ENCODE measurements at regions not wholly inside any gene's neighbourhood (a gene's known extent, or its start where the extent isn't known, plus 50 kb on each side); places are given as distances from the start of the nearest gene placed in this dataset.
A peak's percentile ranks its signal among the peaks of the same experiment; 100 is the strongest.

DNA sequence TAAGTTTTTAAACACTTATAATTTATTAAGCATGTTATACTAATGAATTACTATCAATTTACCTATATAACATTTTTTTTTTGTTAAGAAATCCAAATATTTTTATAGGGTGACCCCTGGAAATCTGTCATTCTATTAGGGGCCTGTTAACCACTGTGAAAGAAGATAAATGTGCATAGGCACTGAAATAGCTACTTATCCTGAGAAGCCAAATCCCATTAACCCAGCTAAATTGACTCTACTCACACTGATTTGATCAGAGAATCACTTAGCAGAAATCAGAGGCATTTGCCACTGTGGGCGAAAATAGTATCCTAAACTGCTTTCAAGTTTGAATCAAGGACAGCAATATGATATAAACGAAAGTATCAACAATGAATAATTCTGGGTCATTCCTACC is 90.0 kb upstream of the GULP1 start:
- TF ChIP-seq, protein P1, sequence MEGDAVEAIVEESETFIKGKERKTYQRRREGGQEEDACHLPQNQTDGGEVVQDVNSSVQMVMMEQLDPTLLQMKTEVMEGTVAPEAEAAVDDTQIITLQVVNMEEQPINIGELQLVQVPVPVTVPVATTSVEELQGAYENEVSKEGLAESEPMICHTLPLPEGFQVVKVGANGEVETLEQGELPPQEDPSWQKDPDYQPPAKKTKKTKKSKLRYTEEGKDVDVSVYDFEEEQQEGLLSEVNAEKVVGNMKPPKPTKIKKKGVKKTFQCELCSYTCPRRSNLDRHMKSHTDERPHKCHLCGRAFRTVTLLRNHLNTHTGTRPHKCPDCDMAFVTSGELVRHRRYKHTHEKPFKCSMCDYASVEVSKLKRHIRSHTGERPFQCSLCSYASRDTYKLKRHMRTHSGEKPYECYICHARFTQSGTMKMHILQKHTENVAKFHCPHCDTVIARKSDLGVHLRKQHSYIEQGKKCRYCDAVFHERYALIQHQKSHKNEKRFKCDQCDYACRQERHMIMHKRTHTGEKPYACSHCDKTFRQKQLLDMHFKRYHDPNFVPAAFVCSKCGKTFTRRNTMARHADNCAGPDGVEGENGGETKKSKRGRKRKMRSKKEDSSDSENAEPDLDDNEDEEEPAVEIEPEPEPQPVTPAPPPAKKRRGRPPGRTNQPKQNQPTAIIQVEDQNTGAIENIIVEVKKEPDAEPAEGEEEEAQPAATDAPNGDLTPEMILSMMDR (IDR thresholded peaks at IDR 0.05; ENCODE audit: unreplicated experiment in 3 of 3): no peak
- Mint-ChIP-seq H3K27ac (no peak overlapping the region), H3K27me3 (ENCODE audit: low read depth) (no peaks in the 10 kb centered on the region), H3K36me3 (ENCODE audit: low read depth) (no peaks in the 10 kb centered on the region), H3K9me3 (no peaks in the 10 kb centered on the region), H3K4me3 (no peak overlapping the region), H3K4me1 (peaks cover 12% of the 10 kb centered on the region)

DNA sequence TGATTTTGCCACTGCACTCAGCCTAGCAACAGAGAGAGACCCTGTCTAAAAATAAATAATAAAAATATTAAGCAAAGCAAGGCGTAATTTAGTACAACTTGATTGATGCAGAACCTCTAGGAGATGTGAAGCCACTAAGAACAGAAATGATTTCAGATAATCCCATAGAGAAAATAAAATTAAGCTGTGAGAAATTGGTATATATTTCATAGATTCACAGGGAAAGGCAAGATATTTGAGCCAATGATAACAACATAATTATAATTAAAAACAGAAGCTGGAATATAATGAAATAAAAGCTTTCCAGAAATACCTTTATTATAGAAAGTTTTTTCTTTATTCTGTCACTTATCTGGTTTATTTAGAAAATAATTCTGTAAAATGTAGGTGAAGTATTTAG is 88.9 kb upstream of the GULP1 start:
- Mint-ChIP-seq H3K27me3 (ENCODE audit: low read depth) (no peaks in the 10 kb centered on the region), H3K4me1 (peaks cover 12% of the 10 kb centered on the region), H3K36me3 (ENCODE audit: low read depth) (no peaks in the 10 kb centered on the region), H3K27ac (no peak overlapping the region), H3K4me3 (no peak overlapping the region), H3K9me3 (no peaks in the 10 kb centered on the region)
- TF ChIP-seq, protein P1 (IDR thresholded peaks at IDR 0.05; ENCODE audit: unreplicated experiment in 3 of 3): no peak

DNA sequence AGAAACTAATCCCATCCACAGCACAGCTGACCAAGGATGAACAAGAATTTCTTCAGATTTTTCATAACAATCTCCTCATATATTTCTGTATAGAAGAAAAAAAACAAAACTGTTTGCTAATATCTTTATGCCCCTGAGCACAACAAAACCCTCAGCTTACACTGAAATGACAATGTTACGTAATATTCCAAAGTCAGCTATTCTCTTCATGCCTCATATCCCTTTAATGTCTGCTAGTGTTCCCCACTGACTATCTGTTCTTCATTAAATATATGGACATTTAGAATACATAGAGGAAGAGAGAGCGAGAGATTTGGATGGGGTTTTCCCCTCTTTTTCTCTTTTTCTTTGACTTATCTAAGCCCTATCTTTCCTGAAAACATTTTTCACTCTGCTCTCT is 87.9 kb upstream of the GULP1 start:
- no peaks in the 10 kb centered on the region for H3K9me3 Mint-ChIP-seq
- H3K27me3 Mint-ChIP-seq (ENCODE audit: low read depth): no peaks in the 10 kb centered on the region
- no peaks in the 10 kb centered on the region for H3K36me3 Mint-ChIP-seq (ENCODE audit: low read depth)
- no peak overlapping the region for H3K4me3 Mint-ChIP-seq
- TF ChIP-seq, protein P1 (IDR thresholded peaks at IDR 0.05; ENCODE audit: unreplicated experiment in 3 of 3): no peak
- H3K27ac Mint-ChIP-seq: peak overlapping the region in 2 of 3 experiments; percentile 10 to 34
- peaks cover 12% of the 10 kb centered on the region for H3K4me1 Mint-ChIP-seq

DNA sequence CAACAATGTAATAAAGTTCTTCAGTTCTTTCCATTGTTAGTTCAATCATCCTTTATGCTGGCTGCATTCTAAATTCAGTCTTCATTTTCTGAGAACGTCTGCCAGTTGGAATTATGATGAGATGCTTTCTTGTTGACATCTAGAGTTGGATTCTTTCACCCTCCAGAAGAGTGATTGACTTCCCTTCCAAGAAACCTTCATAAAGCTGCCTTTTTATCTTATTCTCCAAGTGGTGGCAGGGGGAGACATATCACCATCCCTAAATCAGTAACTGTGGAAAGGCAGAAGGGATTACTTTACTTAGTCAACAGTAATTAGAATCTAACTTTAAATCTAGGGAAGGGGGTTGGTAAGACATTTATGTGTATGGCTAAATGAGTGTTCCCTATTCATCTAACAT is 86.8 kb upstream of the GULP1 start:
- H3K27ac Mint-ChIP-seq: peak overlapping the region in 1 of 3 experiments; percentile 34
- H3K36me3 Mint-ChIP-seq (ENCODE audit: low read depth): no peaks in the 10 kb centered on the region
- no peaks in the 10 kb centered on the region for H3K27me3 Mint-ChIP-seq (ENCODE audit: low read depth)
- H3K4me1 Mint-ChIP-seq: peaks cover 12% of the 10 kb centered on the region
- TF ChIP-seq, protein P1 (IDR thresholded peaks at IDR 0.05; ENCODE audit: unreplicated experiment in 3 of 3): no peak
- H3K4me3 Mint-ChIP-seq: no peak overlapping the region
- no peaks in the 10 kb centered on the region for H3K9me3 Mint-ChIP-seq

DNA sequence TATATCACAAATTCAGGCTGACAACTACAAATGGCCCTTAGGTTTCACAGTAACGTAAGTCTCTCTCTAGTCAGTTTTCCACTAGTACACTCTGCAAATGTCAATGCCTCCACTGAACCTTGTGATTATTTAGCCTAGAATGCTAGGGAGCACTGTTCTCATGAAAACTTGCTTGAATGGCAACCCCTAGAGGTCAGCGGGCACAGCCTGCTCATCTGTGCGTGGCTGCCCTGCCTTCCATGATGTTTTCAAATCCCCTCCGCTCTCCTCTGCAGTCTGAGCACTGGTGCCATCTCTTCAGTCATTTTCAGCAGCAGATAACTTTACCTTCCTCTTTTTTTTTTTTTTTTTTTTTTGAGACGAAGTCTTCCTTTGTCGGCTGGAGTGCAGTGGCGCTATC is 84.1 kb upstream of the GULP1 start:
- Mint-ChIP-seq H3K4me1 (peaks cover 12% of the 10 kb centered on the region), H3K27me3 (ENCODE audit: low read depth) (no peaks in the 10 kb centered on the region), H3K4me3 (no peak overlapping the region), H3K9me3 (no peaks in the 10 kb centered on the region), H3K36me3 (ENCODE audit: low read depth) (no peaks in the 10 kb centered on the region), H3K27ac (no peak overlapping the region)
- TF ChIP-seq, protein P1 (IDR thresholded peaks at IDR 0.05; ENCODE audit: unreplicated experiment in 3 of 3): no peak

DNA sequence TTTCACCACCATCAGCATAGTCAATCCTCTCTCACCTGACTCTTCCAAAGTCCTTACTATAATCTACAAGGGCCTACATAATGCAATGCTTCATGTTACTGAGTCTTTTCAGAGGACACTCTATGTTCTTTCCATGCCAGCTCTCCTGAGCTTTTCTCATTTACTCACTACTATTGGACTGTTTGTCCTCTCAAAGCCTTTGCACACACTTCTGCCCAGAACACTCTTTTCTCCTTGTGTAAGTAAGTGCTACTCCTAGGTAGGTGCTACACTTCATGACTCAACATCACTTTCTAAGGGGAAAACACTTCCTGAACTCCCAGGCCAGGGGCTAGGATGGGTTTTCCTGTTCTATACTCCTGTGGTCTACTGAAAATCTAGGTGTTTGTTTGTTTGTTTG is 82.5 kb upstream of the GULP1 start:
- no peaks in the 10 kb centered on the region for H3K9me3 Mint-ChIP-seq

More for the DNA sequence above, 82.5 kb upstream of the GULP1 start:
- Mint-ChIP-seq H3K27ac (no peak overlapping the region), H3K4me3 (no peak overlapping the region), H3K4me1 (peaks cover 12% of the 10 kb centered on the region), H3K36me3 (ENCODE audit: low read depth) (no peaks in the 10 kb centered on the region), H3K27me3 (ENCODE audit: low read depth) (no peaks in the 10 kb centered on the region)
- TF ChIP-seq, protein P1 (IDR thresholded peaks at IDR 0.05; ENCODE audit: unreplicated experiment in 3 of 3): no peak

Measured in nephron (organoid).